ENCODE measurements at regions not wholly inside any gene's neighbourhood (a gene's known extent, or its start where the extent isn't known, plus 50 kb on each side); places are given as distances from the start of the nearest gene placed in this dataset.

GRCh38 chr13:80835902-80836301, 495.0 kb upstream of the SPRY2 start:
- intact Hi-C loops (cut with DNase I), result no loop called here
- Histone ChIP-seq H3K36me3 (replicated peaks in 1 of 2) (no peaks in the 10 kb centered on the region), H3K27me3 (no peaks in the 10 kb centered on the region), H3K4me1 (replicated peaks in 1 of 2) (no peaks in the 10 kb centered on the region), H3K4me3 (no peak overlapping the region), H3K9me3 (replicated peaks in 1 of 3) (peaks cover 0 to 12% (median 0%) of the 10 kb centered on the region in 3 donors), H3K27ac (no peak overlapping the region)
- no peak for TF ChIP-seq POLR2A (IDR thresholded peaks at IDR 0.05)
- no peak for TF ChIP-seq CTCF (IDR thresholded peaks at IDR 0.05)
- no peak for DNase-seq

GRCh38 chr13:80830431-80830830, 489.5 kb upstream of the SPRY2 start:
- no peak for DNase-seq
- no peak for TF ChIP-seq POLR2A (IDR thresholded peaks at IDR 0.05)
- TF ChIP-seq CTCF (IDR thresholded peaks at IDR 0.05), result no peak
- Histone ChIP-seq H3K9me3 (replicated peaks in 1 of 3) (peaks cover 0 to 6% (median 0%) of the 10 kb centered on the region in 3 donors), H3K4me3 (no peak overlapping the region), H3K4me1 (replicated peaks in 1 of 2) (no peaks in the 10 kb centered on the region), H3K36me3 (replicated peaks in 1 of 2) (no peaks in the 10 kb centered on the region), H3K27ac (no peak overlapping the region), H3K27me3 (no peaks in the 10 kb centered on the region)
- intact Hi-C loops (cut with DNase I), result no loop called here

DNA sequence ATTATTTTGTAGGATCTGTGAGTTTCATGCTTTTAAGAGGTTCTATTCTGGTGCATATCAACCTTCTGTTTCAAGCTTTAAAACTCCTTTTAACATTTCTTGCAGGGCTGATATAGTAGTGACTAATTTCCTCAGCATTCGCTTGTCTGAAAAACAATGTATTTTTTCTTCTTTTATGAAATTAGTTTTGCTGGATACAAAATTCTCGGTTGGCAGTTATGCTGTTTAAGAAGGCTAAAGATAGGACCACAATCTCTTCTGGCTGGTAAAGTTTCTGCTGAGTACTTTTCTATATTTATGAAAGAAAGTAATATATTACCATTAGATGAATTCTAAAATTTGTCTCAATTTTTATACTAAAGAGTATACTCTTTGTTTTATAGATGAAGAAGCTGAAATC, 487.8 kb upstream of the SPRY2 start:
- intact Hi-C loops (cut with DNase I), result no loop called here
- no peaks in the 10 kb centered on the region for H3K27me3 ChIP-seq
- no peak for DNase-seq
- H3K4me1 ChIP-seq (replicated peaks in 1 of 2), result no peaks in the 10 kb centered on the region
- H3K9me3 ChIP-seq (replicated peaks in 1 of 3), result no peaks in the 10 kb centered on the region
- no peak overlapping the region for H3K4me3 ChIP-seq
- TF ChIP-seq POLR2A (IDR thresholded peaks at IDR 0.05) (no peak), CTCF (IDR thresholded peaks at IDR 0.05) (no peak)
- no peaks in the 10 kb centered on the region for H3K36me3 ChIP-seq (replicated peaks in 1 of 2)
- WGBS, 4 donors, result 85 to 93% (median 86%) methylated on average over 2 of the region's 2 CpGs
- no peak overlapping the region for H3K27ac ChIP-seq

DNA sequence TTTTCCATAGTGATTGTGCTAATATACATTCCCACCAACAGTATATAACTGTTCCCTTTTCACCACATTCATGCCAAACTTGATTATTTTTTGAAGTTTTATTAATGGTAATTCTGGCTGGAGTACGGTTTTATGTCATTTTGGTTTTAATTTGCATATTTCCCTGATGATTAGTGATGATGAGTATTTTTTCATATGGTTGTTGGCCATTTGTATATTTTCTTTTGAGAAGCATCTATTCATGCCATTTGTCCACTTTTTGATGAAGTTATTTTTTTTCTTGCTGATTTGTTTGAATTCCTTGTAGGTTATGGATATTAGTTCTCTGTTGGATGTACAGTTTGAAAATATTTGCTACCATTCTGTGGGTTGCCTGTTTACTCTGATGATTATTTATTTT, 484.4 kb upstream of the SPRY2 start:
- Histone ChIP-seq H3K36me3 (replicated peaks in 1 of 2) (no peaks in the 10 kb centered on the region), H3K27me3 (no peaks in the 10 kb centered on the region), H3K4me1 (replicated peaks in 1 of 2) (no peaks in the 10 kb centered on the region), H3K27ac (no peak overlapping the region), H3K9me3 (replicated peaks in 1 of 3) (no peaks in the 10 kb centered on the region), H3K4me3 (no peak overlapping the region)
- intact Hi-C loops (cut with DNase I), result no loop called here
- 90 to 93% (median 91%) methylated on average over 1 of the region's 1 CpG for WGBS, 4 donors
- no peak for DNase-seq
- TF ChIP-seq CTCF (IDR thresholded peaks at IDR 0.05) (no peak), POLR2A (IDR thresholded peaks at IDR 0.05) (no peak)
